HEK293T (cell line): ENCODE measurements at regions not wholly inside any gene's neighbourhood (a gene's known extent, or its start where the extent isn't known, plus 50 kb on each side); places are given as distances from the start of the nearest gene placed in this dataset.

Experiments used
- BHLHE40 ChIP-seq: fragments of 450-650 bp; IDR thresholded peaks from 2 replicates; pipeline ENCODE4 v1.6.1; 2016; ENCODE audit warnings: mild to moderate bottlenecking, moderate library complexity, borderline replicate concordance
- ELF4 ChIP-seq: fragments of 450-650 bp; IDR thresholded peaks from 2 replicates; pipeline ENCODE4 v1.6.1; 2017; ENCODE audit warnings: antibody characterized with exemption
- SP1 ChIP-seq: fragments of 450-650 bp; IDR thresholded peaks from 2 replicates; pipeline ENCODE4 v1.6.1; 2017
- TF ChIP-seq, protein P1 (sequence below): fragments of 450-650 bp; IDR thresholded peaks from 2 replicates; pipeline ENCODE4 v1.6.1; 2016

DNA sequence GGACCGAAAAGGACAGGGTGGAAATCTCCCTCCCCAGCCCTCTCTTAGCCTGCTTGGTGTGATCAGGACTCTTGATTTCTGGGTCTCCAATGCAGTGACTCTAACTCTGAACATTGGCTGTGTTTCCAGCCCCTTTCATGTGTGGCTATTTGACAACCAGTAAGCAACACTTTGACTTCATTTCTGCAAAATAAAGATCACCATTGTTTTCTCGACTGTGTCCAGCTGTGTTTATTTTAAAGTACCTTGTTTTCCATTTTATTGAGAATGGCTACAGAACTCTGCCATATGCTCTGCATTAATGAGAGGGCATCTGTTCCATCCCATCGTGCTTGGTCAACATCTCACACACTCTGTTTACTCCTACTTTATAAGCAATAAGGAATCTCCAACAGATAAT lies 60.9 kb upstream of the TAGAP start:
- TF ChIP-seq, protein P1, sequence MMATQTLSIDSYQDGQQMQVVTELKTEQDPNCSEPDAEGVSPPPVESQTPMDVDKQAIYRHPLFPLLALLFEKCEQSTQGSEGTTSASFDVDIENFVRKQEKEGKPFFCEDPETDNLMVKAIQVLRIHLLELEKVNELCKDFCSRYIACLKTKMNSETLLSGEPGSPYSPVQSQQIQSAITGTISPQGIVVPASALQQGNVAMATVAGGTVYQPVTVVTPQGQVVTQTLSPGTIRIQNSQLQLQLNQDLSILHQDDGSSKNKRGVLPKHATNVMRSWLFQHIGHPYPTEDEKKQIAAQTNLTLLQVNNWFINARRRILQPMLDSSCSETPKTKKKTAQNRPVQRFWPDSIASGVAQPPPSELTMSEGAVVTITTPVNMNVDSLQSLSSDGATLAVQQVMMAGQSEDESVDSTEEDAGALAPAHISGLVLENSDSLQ, result no peak
- TF ChIP-seq ELF4 (no peak), BHLHE40 (no peak), SP1 (no peak)
